Lung (tissue), 11 donors: ENCODE measurements at regions not wholly inside any gene's neighbourhood (a gene's known extent, or its start where the extent isn't known, plus 50 kb on each side); places are given as distances from the start of the nearest gene placed in this dataset.

Experiments
- ATAC-seq: fragments of 200-7000 bp; cut with Tn5 transposase; one replicate; pipeline ENCODE4 v1.9.1; 2020; ENCODE audit warnings: moderate number of reproducible peaks; ENCODE audit not compliant: insufficient read depth, low FRiP score
- DNase-seq, 3 donors: peaks; one replicate each; pipeline ENCODE4 v3.0.0-alpha.2; 2013 to 2017
- H3K27ac ChIP-seq, 2 donors: one replicate each; pipeline ENCODE4 v1.5.1; 2013; ENCODE audit warnings: mild to moderate bottlenecking in 2 of 2, moderate library complexity in 2 of 2, control low read depth in 1 of 2, inconsistent platforms in 1 of 2, low read depth in 1 of 2, low read length in 1 of 2
- H3K27me3 ChIP-seq, 3 donors: one replicate each; pipeline ENCODE4 v1.5.1; 2013; ENCODE audit warnings: low read length in 2 of 3; ENCODE audit not compliant: control insufficient read depth in 3 of 3, insufficient read depth in 3 of 3
- H3K36me3 ChIP-seq, 4 donors: one replicate each; pipeline ENCODE4 v1.5.1; 2013; ENCODE audit warnings: low read length in 4 of 4, mild to moderate bottlenecking in 1 of 4, moderate library complexity in 1 of 4; ENCODE audit not compliant: control insufficient read depth in 4 of 4, insufficient read depth in 4 of 4
- H3K4me1 ChIP-seq, 5 donors: one replicate each; pipeline ENCODE4 v1.5.1; 2013; ENCODE audit warnings: low read length in 5 of 5, mild to moderate bottlenecking in 2 of 5, moderate library complexity in 1 of 5; ENCODE audit not compliant: control insufficient read depth in 5 of 5, insufficient read depth in 5 of 5
- H3K4me3 ChIP-seq: one replicate; pipeline ENCODE4 v1.5.1; 2013; ENCODE audit warnings: mild to moderate bottlenecking, control low read depth, moderate library complexity
- H3K9ac ChIP-seq, 2 donors: one replicate each; pipeline ENCODE4 v1.5.1; 2013; ENCODE audit warnings: low read length in 2 of 2, control low read depth in 1 of 2; ENCODE audit not compliant: insufficient read depth in 1 of 2
- H3K9me3 ChIP-seq, 4 donors: one replicate each; pipeline ENCODE4 v1.5.1; 2013; ENCODE audit warnings: low read length in 3 of 4, mild to moderate bottlenecking in 1 of 4, moderate library complexity in 1 of 4; ENCODE audit not compliant: control insufficient read depth in 4 of 4, insufficient read depth in 3 of 4
- CTCF ChIP-seq: IDR thresholded peaks from 2 replicates; pipeline ENCODE4 v1.5.1; 2012; ENCODE audit warnings: mild to moderate bottlenecking; ENCODE audit errors: control extremely low read depth, extremely low read depth
- WGBS, 2 donors: extraction: QIAGEN DNeasy Blood & Tissue Kit; methylation state at CpG; one replicate each; pipeline ENCODE4 v1.1.7; 2013; 5-methylcytosine and 5-hydroxymethylcytosine counted together
- donor health status: control.
- donor health status: control.
- donor health status: Bipolar disorder and iron deficiency.
- donor health status: healthy.
- donor health status: DM: yes; HTN: yes; CAD: no.

- TF ChIP-seq CTCF: no peak
- no peak overlapping the region for H3K9ac ChIP-seq
- ATAC-seq (no peak), DNase-seq (no peak)
- H3K27ac ChIP-seq: no peak overlapping the region
- H3K4me3 ChIP-seq: no peak overlapping the region
- H3K36me3 ChIP-seq: no peaks in the 10 kb centered on the region
- no peaks in the 10 kb centered on the region for H3K4me1 ChIP-seq
- WGBS, 2 donors: 15 to 40% methylated on average over 8 of the region's 8 CpGs
- H3K9me3 ChIP-seq: peaks cover 0 to 1% (median 0%) of the 10 kb centered on the region in 4 donors
- H3K27me3 ChIP-seq: no peaks in the 10 kb centered on the region
Observed at GRCh38 chr18:73766910-73767515, 380.6 kb downstream of the FBXO15 start.

GRCh38 chr18:73758446-73758845 lies 389.2 kb downstream of the FBXO15 start:
- Histone ChIP-seq H3K9ac (no peak overlapping the region), H3K4me3 (no peak overlapping the region), H3K36me3 (no peaks in the 10 kb centered on the region), H3K9me3 (peaks cover 0 to 1% (median 0%) of the 10 kb centered on the region in 4 donors), H3K27ac (no peak overlapping the region), H3K4me1 (no peaks in the 10 kb centered on the region), H3K27me3 (no peaks in the 10 kb centered on the region)
- TF ChIP-seq CTCF: no peak
- ATAC-seq: no peak
- no peak for DNase-seq
- 82 to 84% methylated on average over 2 of the region's 2 CpGs for WGBS, 2 donors

- 83 to 90% methylated on average over 24 of the region's 24 CpGs for WGBS, 2 donors
- TF ChIP-seq CTCF: no peak
- no peak for ATAC-seq
- Histone ChIP-seq H3K4me1 (no peaks in the 10 kb centered on the region), H3K27me3 (no peaks in the 10 kb centered on the region), H3K9ac (no peak overlapping the region), H3K36me3 (no peaks in the 10 kb centered on the region), H3K4me3 (no peak overlapping the region), H3K27ac (no peak overlapping the region), H3K9me3 (peaks cover 0 to 1% (median 0%) of the 10 kb centered on the region in 4 donors)
- no peak for DNase-seq
Observed at GRCh38 chr18:73756256-73757091, 391.2 kb downstream of the FBXO15 start.
